ENCODE measurements at regions not wholly inside any gene's neighbourhood (a gene's known extent, or its start where the extent isn't known, plus 50 kb on each side); places are given as distances from the start of the nearest gene placed in this dataset.

DNA sequence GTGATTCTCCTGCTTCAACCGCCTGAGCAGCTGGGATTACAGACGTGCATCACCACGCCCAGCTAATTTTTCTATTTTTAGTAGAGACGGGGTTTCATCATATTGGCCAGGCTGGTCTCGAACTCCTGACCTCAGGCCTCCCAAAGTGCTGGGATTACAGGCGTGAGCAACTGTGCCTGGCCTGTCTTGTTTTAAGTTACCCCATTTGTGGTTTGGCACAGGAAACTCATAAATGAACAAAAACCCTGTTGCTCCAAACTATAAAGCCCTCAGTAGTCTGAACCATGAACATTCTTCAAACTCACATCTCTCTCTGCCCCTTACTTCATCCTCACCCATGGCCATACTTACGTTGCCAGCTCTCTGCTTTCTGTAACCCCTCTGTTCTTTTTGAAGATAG, 61.7 kb downstream of the RHOU start:
- DNase-seq (ENCODE audit: low read depth): peak; percentile 54

DNA sequence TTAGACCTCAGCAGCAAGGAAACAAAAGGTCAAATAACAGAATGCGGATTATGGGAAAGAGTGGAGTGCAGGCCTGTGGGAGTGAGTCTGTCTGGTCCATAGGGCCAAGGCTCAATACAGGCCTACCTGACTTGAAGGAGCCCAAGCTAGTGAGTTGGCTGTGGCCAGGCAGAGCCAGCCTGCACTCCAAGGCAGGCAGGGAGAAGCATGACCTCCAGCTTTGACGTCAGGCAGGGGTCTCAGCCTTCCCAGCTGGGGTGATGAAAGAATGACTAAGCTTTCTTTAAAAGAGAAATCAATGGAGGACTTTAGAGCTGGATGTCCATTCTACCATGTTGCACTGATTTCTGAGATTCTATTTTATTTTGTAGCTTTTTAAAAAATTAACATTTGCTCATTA, 62.8 kb downstream of the RHOU start:
- DNase-seq (ENCODE audit: low read depth): peak; percentile 46

DNA sequence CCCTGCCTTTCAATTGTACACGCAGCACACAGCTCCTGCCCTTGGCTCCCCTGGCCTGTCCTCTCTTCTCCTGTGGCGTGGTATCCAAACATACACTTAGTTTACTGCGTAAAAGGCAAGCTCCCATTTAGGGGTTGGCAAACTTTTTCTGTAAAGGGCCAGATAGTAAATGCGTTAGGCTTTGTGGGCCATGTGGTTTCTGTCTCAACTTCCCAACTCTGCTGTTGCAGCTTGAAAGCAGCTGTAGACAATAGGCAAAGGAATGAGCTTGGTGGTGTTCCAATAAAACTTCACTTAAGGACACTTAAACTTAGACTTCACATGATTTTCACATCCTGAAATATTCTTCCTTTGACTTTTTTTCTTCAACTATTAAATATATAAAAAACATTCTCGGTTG, 63.3 kb downstream of the RHOU start:
- DNase-seq (ENCODE audit: low read depth): peak; percentile 73

DNA sequence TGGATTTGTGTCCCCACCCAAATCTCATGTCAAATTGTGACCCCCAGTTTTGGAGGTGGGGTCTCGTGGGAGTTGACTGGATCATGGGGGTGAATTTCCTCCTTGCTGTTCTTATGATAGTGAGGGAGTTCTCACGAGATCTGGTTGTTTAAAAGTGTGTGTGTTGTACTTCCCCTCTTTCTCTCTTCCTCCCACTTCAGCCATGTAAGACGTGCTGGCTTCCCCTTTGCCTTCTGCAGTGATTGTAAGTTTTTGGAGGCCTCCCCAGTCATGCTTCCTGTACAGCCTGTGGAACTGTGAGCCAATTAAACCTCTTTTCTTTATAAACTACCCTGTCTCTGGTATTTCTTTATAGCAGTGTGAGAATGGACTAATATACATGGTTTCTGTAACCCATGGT, 64.6 kb downstream of the RHOU start:
- no peak for DNase-seq (ENCODE audit: low read depth)

DNA sequence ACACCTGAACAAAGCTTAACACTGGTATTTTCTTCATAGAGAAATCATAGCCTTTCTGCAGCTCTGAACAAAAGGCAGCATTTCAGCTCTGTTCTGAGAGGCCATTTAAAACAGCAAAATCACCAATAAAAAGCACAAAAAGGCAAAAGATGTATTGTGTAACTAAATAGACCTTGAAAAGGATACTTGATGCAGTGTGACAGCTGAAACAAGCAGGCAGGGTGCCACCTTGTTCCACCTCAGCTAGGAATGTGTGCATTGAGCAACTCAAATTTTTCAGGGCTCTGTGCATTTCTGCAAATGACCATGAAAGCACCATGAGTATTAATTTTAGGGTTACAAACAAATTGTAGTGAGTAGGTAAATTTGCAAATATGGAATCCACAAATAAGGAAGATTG, 65.8 kb downstream of the RHOU start:
- DNase-seq (ENCODE audit: low read depth): peak; percentile 35

DNA sequence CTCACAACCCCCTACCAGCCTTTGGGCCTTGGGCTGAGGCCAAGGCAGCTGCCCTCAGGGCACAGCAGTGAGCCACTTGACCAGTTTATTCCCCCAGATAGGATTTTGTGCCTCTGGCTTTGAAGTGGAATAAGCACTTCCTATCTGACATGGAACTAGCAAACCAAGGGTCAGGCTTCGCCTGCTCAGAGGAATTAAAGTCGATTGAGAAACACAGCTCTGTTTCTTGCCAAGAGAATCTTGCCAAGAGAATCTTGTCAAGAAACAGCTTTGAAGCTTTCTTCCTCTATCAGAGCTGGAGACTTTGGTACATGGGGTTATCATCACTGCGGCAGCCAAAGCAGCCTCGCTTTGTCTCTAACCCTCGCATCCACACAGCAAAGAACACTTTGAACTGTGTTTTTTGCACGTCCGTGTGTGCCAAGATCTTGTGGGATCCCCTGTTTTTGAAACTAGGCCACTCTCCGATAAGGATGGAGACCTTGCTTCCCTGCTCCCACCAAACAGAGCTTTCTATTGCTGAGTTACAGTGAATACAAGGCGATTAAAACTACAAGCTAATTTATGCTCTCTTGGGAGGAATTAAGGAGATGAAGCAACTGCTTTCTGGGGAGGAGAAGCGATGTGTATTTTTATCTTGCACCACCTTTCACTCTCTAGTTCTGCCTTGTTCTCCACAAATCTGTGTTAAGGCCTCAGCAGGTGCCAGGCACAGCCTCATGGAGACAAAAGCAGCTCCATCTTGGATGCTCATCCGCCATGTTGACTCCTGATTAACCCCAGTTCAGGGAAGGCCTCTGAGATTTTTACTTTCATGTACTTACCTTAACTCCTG, 67.3 kb downstream of the RHOU start:
- DNase-seq (ENCODE audit: low read depth): peak; percentile 97

DNA sequence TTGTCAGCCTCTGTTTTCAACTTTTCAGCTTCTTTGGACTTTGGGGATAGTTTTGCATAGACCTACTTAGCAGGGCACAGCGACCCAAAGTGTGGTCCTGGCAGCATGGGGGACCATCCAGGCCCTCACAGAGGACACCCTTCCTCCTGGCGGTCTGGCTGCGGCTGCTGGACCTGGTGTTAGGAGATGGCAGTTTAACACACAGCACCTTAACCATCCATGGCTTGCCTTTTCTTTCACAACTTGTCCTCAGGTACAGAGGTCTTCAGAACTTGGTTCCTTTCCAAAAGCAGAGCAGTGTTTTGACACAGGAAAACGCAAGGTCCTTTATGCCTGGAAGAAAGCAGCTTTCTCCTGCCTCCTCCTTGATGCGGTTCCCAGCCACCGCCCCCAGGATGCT, 68.1 kb downstream of the RHOU start:
- no peak for DNase-seq (ENCODE audit: low read depth)

DNA sequence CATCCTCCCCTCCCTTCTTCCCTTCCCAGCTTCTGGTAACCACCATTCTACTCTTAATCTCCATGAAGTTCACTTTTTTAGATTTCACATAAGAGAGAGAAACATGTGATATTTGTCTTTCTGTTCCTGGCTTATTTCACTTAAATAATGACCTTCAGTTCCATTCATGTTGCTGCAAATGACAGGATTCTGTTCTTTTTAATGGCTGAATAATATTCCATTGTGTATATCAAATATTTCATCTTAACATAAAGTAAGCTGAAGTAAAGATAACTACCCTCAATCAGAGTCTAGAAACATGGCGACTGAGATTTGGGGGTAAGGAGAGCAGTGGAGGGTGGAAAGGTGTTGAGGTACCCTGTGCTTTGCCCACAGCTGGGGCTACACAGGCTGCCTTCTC, 68.9 kb downstream of the RHOU start:
- no peak for DNase-seq (ENCODE audit: low read depth)

DNA sequence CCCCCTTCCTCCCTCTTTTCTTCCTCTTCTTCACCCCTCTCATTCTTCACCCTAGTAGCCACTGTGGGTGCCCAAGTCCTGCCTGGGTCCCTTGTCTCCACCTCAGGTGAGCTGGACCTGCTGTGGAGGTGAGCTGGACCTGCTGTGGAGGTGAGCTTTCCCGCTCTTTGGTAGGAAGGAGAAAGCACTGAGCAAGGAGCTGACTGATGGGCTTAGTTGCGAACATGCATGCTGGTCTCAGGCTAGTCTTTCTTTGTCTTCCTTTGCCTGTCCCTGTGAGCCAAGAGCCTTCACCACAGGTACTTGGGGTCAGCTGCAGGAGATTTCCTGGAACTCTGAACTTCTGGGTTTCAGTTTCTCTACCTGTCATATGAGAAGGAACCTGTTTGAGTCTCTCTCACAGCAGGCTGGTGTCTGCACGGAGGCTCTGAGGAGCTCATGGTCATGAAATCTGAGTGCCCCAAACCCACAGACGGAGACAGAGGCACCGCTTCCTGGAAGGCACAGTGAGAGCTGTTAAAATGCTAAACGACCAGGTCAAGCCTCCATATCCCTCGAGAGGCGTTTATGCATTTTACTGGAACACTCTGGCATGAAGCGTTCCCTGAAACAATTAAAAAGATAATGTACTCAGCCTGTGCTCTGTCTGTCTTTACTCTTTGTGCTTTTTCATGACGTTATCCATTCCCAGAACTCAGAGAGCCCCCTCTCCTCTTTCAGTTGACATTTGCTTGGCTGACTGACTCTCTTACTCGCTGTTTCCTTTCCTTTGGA, 69.5 kb downstream of the RHOU start:
- no peak for DNase-seq (ENCODE audit: low read depth)

DNA sequence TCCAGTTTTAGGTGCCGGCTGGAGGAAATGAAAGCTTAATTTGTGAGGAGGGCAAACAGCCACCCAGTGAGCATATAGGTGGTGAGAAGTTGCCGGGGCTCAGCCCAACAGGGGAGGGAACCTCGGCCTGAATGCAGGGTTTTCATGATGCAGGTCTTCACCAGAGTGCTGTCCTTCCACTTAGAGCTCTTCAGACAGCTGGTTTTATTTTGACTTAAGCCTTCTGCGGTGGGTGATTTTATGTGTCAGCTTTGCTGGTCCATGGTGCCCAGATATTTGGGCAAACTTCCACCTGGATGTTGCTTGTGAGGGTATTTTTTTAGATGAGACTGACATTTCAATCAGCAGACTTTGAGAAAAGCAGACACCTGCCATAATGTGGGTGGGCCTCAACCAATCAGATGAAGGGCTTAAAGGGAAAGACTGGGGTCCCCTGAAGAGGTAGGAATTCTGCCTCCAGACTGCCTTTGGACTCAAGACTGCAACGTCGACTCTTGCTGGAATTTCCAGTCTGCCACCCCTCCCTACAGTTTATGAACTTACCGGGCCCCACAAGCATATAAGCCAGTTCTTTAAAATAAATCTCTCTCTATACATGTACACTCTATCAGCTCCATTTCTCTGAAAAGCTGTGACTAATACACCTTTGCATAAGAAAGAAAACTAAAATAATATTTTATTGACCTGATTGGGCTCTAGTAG, 72.8 kb downstream of the RHOU start:
- no peak for DNase-seq (ENCODE audit: low read depth)

DNA sequence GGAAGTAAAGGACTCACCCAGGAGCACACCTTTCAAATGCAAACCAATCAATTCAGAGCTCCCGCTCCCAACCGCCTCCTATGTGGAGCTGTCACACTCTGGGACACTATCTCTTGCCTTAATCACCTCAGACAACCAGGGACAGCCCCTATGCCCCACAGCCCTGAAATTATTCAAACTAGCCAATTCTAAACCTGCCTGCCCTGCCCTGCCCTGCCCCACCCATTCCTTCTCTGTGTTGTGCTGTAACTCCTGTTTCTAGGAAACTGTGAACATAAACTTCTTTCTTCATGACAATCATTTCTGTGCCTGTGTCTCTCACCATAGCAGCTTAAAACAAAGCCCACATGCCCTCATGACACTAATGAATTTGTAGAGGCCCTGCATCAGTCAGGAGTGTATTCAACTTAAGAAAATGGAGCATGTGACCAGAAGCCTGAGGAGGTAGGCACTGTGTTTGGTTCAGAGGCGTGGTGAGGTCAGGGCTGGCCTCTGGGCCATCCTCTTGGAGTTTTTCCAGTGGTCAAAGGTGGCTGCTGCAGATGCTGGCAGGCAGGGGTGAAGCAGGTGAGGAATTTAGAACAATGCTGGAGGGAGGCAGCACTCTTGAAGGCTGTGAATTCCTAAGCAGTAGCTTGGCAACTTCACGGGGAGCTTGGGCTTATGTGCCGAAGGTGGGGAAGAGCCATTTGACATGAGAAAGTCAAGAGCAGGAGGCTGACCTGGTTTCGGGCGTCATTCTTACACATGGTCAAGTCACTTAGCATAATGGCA, 74.5 kb downstream of the RHOU start:
- no peak for DNase-seq (ENCODE audit: low read depth)

DNA sequence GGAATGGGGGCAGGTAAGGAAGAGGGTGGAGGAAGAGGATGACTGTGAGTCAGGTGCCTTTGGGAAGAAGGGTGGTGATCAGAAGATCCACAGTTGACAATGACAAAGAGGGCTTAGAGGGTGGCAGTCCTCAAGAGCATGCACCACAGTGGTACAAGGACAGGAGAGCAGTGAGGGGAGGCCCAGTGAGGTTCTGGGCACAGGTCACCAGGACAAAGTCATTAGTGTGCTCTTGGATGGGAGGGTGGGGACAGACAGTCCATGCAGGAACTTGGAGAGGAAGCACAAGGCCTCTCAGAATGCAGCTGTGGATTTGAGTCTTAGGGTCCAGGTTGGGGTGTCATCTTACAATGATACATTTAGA, 75.1 kb downstream of the RHOU start:
- no peak for DNase-seq (ENCODE audit: low read depth)

DNA sequence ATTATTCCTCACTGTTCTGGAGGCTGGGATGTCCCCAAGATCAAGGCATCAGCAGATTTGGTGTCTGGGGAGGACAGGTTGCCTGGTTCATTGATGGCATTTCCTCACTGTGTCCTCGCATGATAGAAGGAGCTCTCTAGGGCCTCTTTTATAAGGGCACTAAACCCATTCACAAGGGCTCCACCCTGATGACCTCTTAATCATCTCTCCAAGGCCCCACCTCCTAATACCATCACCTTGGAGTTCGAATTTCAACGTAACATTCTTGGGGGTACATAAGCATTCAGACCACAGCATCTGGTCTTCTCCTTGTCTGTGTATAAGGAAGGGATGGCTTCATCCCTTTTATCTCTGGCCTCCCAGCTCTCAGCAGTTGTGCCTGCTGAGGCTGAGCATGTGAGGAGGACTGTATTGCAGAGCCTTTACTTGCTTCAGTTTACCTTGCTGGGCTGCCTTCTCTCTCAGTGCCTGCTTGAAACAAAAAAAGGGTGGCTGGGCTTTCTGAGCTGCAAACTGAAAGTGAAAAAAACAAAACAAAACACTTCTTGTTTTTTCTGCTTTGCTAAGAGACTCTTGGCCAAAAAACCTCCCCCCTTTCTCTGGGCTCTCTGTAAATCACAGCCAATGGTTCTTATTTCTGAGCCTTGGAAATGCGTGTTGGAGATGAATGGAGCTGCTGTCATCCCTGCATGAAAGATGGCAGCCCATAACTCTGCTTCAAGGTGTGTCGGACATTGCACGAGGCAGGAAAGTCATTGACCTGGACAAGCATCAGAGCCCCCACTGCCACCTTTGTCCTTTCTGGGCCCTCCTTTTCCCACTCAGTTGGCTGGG, 75.8 kb downstream of the RHOU start:
- DNase-seq (ENCODE audit: low read depth): no peak

DNA sequence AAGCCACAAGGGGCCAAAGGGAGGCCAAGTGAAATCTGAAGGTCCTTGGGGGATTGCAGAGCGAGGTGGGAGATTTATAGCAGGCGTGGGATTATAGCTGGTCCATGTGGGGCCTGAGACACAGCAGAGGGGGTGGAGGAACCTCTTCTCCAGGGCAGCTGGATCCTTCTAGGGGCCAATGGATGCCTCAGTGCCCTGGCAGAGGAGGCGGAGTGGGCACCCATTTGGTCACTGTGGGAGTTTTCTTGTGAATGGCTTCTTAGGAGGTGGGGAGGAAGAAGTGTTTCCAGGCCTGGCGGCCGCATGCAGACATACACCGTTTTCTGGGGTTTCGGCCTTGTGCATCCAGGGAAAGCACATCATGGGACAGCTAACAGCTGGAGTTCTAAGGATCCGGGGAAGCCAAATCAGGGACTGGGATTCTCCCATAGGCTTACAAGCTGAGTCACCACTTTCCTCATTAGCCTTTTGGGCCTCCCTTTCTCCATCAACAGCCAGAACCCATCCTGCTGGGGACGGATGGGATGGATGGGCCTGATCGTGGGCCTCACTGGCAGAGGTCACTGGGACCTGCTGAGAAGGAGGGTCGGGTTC, 76.5 kb downstream of the RHOU start:
- DNase-seq (ENCODE audit: low read depth): no peak

DNA sequence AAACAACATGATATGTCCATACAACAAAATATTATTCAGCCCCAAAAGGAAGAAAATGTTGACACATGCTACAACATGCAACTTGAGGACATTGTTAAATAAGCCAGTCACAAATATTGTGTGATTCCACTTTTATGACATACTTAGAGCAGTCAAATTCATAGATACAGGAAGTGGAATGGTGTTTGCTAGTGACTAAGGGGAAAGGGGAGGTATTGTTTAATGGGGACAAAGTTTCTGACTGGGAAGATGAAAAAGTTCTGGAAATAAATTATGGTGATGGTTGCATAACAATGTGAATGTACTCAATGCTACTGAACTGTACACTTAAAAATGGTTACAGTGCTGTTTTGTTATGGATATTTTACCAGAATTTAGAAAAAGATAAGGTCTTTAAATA, 77.7 kb downstream of the RHOU start:
- no peak for DNase-seq (ENCODE audit: low read depth)

DNA sequence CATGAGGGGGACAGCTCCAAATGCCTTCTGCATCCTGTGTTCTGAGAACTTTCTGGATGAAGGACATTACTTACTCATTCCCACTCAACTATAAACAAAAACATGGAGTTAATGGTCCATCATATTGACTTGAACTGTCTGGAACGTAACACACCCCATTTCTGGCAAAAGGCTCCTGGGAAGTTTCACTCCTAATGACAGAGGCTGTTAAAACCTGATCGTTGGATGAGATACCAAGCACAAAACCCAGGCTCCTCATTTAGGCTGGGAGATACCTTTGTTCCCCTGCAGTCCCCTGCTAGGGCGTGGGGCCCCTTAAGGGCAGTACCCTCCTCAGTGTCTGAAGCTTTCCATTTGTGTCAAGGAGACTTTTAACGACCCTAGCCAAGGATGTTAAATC, 78.9 kb downstream of the RHOU start:
- no peak for DNase-seq (ENCODE audit: low read depth)

DNA sequence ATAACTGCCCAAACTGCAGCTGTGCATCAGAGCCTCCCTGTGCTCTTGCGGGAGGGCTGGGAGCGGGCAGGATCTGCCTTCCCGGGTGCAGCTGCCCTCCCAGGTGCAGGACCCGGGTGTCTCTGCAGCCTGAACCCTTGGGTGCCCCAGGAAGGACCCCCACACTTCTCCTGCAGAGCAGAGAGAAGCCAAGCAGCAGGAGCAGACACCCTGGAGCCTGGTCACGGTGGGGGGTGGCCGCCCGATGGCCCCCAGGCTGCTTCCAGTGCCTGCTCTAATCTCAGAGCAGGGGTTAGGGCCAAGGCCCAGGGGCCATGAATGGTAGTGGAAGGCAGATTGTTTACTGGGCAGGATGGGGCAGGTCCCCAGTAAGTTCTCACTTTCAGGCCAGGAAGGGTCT, 83.0 kb downstream of the RHOU start:
- no peak for DNase-seq (ENCODE audit: low read depth)

DNA sequence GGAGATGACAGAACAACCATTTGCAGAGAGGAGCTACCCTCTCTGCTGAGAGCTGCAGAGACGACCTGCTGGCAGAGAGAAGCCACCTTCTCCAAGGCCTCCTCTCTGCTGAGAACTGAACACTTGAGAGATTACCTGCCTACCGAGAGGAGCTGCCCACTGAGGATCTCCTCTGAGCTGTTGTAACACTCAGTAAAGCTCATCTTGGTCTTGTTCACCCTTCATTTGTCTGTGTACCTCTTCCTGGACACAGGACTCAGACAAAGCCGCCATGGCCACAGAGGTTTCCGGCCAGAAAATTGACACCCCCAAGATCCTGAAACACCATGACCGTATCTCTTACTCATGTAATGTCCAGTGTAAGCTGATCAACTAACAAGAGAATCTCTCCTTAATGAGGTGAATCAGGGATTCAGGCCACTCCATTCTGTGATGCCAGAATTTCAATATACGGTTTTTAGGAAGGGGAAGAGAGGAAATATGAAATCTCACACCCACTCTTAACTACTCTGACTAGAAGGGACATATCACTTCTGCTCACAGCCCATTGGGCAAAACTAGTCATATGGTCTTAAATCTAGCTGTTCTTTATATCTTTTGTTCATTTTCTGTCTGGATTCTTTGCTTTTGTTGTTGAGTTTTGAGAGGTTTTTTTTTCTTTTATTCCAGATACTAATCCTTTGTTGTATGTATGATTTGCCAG, 83.8 kb downstream of the RHOU start:
- no peak for DNase-seq (ENCODE audit: low read depth)

DNA sequence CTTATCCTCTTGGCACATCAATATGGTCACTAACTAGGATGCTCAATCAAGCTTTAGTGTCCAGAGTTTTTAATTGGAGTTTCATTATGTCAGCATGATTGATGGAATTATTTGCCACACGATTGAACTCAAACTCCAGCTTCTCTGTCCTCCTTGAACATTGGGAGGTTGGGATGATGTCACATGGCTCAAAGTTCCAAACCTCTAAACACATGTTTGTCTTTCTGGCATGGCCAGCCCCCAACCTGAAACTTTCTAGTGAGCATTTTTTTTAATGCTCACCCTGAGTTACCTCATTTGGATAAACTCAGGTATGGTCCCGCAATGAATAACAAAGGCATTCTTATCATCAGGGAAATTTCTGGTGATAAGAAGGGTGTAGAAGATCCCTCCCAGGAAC, 86.0 kb downstream of the RHOU start:
- DNase-seq (ENCODE audit: low read depth): no peak

DNA sequence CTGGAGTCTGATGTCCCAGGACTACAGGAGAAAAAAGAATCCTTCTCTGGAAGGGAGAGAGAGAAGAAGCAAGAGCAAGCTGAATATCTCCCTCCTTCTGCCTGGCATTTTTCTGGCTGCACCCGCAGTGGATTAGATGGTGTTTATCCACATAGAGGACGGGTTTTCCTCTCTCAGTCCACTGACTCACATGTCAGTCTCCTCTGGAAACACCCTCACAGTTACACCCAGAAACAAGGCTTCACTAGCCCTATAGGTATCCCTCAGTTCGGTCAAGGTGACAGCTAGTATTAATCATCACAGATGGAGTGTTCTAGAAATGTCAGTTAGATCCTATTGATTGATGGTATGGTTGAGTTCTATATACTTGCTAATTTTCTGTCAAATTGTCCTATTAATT, 87.9 kb downstream of the RHOU start:
- DNase-seq (ENCODE audit: low read depth): peak; percentile 66

Data from amniotic epithelial cell (primary cell).